Liver (tissue), 3 donors: ENCODE measurements at regions not wholly inside any gene's neighbourhood (a gene's known extent, or its start where the extent isn't known, plus 50 kb on each side); places are given as distances from the start of the nearest gene placed in this dataset.

ENCODE experiments used
- CTCF ChIP-seq: fragments of 150-350 bp; IDR thresholded peaks from 2 replicates; pipeline ENCODE4 v1.5.1; 2017; ENCODE audit warnings: improper control_type of control experiment, low read depth, low read length; ENCODE audit not compliant: missing input control
- EGR1 ChIP-seq, 2 donors: IDR thresholded peaks; 2 replicates each; pipeline ENCODE4 v1.6.1; 2016 to 2018; ENCODE audit warnings: antibody characterized with exemption in 2 of 2, low read depth in 2 of 2
- FOXA1 ChIP-seq: IDR thresholded peaks from 2 replicates; pipeline ENCODE4 v1.6.1; 2016; ENCODE audit warnings: antibody characterized with exemption
- GABPA ChIP-seq, 2 donors: IDR thresholded peaks in 1 of 2; conservative IDR thresholded peaks in 1 of 2; 2 replicates each; pipeline ENCODE4 v1.6.1; 2016; ENCODE audit warnings: antibody characterized with exemption in 2 of 2, mild to moderate bottlenecking in 1 of 2, moderate library complexity in 1 of 2
- JUND ChIP-seq, 2 donors: IDR thresholded peaks; 2 replicates each; pipeline ENCODE4 v1.6.1; 2016; ENCODE audit warnings: antibody characterized with exemption in 2 of 2
- MAX ChIP-seq: IDR thresholded peaks from 2 replicates; pipeline ENCODE4 v1.6.1; 2016; ENCODE audit warnings: antibody characterized with exemption
- RAD21 ChIP-seq, 2 donors: IDR thresholded peaks; 2 replicates each; pipeline ENCODE4 v1.6.1; 2016; ENCODE audit warnings: antibody characterized with exemption in 2 of 2, mild to moderate bottlenecking in 2 of 2
- REST ChIP-seq: IDR thresholded peaks from 2 replicates; pipeline ENCODE4 v1.6.1; 2016; ENCODE audit warnings: antibody characterized with exemption, mild to moderate bottlenecking
- RXRA ChIP-seq, 2 donors: IDR thresholded peaks; 2 replicates each; pipeline ENCODE4 v1.6.1; 2017 to 2018; ENCODE audit warnings: antibody characterized with exemption in 2 of 2, mild to moderate bottlenecking in 1 of 2
- SP1 ChIP-seq: IDR thresholded peaks from 2 replicates; pipeline ENCODE4 v1.6.1; 2018; ENCODE audit warnings: antibody characterized with exemption, mild to moderate bottlenecking
- TAF1 ChIP-seq: conservative IDR thresholded peaks from 2 replicates; pipeline ENCODE4 v1.6.1; 2016; ENCODE audit warnings: antibody characterized with exemption, mild to moderate bottlenecking
- YY1 ChIP-seq: IDR thresholded peaks from 2 replicates; pipeline ENCODE4 v1.6.1; 2016; ENCODE audit warnings: antibody characterized with exemption, mild to moderate bottlenecking
- ZBTB33 ChIP-seq: IDR thresholded peaks from 2 replicates; pipeline ENCODE4 v1.6.1; 2016; ENCODE audit warnings: antibody characterized with exemption
- TF ChIP-seq, protein P1 (sequence below): IDR thresholded peaks from 2 replicates; pipeline ENCODE4 v1.6.1; 2016; ENCODE audit warnings: antibody characterized with exemption
- donor health status: healthy.
- donor health status: healthy.

- TF ChIP-seq CTCF (no peak), GABPA (IDR thresholded peaks at IDR 0.05 in 1 of 2, conservative IDR thresholded peaks at IDR 0.05 in 1 of 2) (no peak), TAF1 (no peak), MAX (no peak), RAD21 (IDR thresholded peaks at IDR 0.05) (no peak), SP1 (no peak), RXRA (IDR thresholded peaks at IDR 0.05) (no peak), FOXA1 (no peak), ZBTB33 (no peak), REST (no peak), YY1 (no peak), EGR1 (IDR thresholded peaks at IDR 0.05; ENCODE audit: low read depth in 2 of 2) (no peak), JUND (IDR thresholded peaks at IDR 0.05) (no peak)
- TF ChIP-seq, protein P1, sequence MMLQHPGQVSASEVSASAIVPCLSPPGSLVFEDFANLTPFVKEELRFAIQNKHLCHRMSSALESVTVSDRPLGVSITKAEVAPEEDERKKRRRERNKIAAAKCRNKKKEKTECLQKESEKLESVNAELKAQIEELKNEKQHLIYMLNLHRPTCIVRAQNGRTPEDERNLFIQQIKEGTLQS = no peak
Observed at GRCh38 chr6:95519228-95520037, 57.9 kb upstream of the MANEA start.
